ENCODE measurements at regions not wholly inside any gene's neighbourhood (a gene's known extent, or its start where the extent isn't known, plus 50 kb on each side); places are given as distances from the start of the nearest gene placed in this dataset.

- no peak for DNase-seq
These were observed 222.6 kb downstream of the SNX18 start for GRCh38 chr5:54740141-54740540.

- no peak for DNase-seq
These were observed 221.8 kb downstream of the SNX18 start for GRCh38 chr5:54739371-54739770.

- no peak for DNase-seq
These were observed 221.4 kb downstream of the SNX18 start for GRCh38 chr5:54738973-54739367.

GRCh38 chr5:54738118-54738972 is 220.8 kb downstream of the SNX18 start:
- DNase-seq, result no peak

GRCh38 chr5:54736003-54736797 is 218.6 kb downstream of the SNX18 start:
- DNase-seq, result no peak

GRCh38 chr5:54733101-54733500 is 215.5 kb downstream of the SNX18 start:
- no peak for DNase-seq

GRCh38 chr5:54732108-54732507 is 214.5 kb downstream of the SNX18 start:
- no peak for DNase-seq

- no peak for DNase-seq
These were observed 211.0 kb downstream of the SNX18 start for GRCh38 chr5:54728588-54728915.

GRCh38 chr5:54727874-54728587 is 210.5 kb downstream of the SNX18 start:
- no peak for DNase-seq

- no peak for DNase-seq
These were observed 208.1 kb downstream of the SNX18 start for GRCh38 chr5:54725391-54726280.

- no peak for DNase-seq
These were observed 205.4 kb downstream of the SNX18 start for GRCh38 chr5:54722846-54723433.

GRCh38 chr5:54721951-54722654 is 204.5 kb downstream of the SNX18 start:
- no peak for DNase-seq

GRCh38 chr5:54721116-54721515 is 203.6 kb downstream of the SNX18 start:
- no peak for DNase-seq

- no peak for DNase-seq
These were observed 202.8 kb downstream of the SNX18 start for GRCh38 chr5:54720341-54720740.

- DNase-seq, result no peak
These were observed 202.1 kb downstream of the SNX18 start for GRCh38 chr5:54719384-54720283.

- no peak for DNase-seq
These were observed 201.1 kb downstream of the SNX18 start for GRCh38 chr5:54718656-54719055.

- DNase-seq, result no peak
These were observed 200.3 kb downstream of the SNX18 start for GRCh38 chr5:54717870-54718269.

GRCh38 chr5:54717459-54717858 is 199.9 kb downstream of the SNX18 start:
- no peak for DNase-seq

- DNase-seq, result no peak
These were observed 196.5 kb downstream of the SNX18 start for GRCh38 chr5:54713923-54714581.

- DNase-seq, result no peak
These were observed 191.5 kb downstream of the SNX18 start for GRCh38 chr5:54709096-54709495.
